ENCODE measurements at regions not wholly inside any gene's neighbourhood (a gene's known extent, or its start where the extent isn't known, plus 50 kb on each side); places are given as distances from the start of the nearest gene placed in this dataset.
"Not testable (repeated sequence)": the region's sequence is repeated elsewhere in the genome, so short reads cannot be mapped to it uniquely, and the experiment has no call there.

- no peak for DNase-seq
Observed at GRCh38 chr14:83533734-83534133, 1996.2 kb upstream of the FLRT2 start.

DNA sequence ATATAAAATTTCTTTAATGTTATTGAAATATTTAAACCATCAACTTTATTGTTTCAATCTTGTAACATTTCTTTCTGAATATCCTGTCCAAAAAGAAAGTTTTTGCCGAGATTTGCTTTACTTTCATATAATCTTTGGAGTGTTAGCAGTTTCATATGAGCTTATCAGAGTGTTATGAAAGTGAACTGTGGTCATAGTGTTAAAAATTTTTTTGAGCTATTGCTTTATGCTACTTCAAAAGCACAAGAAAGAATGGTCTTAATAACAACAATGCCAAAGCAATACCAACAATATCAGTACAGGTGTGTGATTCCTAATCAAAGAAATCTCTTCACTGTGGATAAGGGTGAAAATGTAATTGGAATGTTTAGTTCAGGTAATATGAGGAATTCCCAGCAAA, 1994.9 kb upstream of the FLRT2 start:
- no peak for DNase-seq

- no peak for DNase-seq
Observed at GRCh38 chr14:83535444-83535843, 1994.5 kb upstream of the FLRT2 start.

DNA sequence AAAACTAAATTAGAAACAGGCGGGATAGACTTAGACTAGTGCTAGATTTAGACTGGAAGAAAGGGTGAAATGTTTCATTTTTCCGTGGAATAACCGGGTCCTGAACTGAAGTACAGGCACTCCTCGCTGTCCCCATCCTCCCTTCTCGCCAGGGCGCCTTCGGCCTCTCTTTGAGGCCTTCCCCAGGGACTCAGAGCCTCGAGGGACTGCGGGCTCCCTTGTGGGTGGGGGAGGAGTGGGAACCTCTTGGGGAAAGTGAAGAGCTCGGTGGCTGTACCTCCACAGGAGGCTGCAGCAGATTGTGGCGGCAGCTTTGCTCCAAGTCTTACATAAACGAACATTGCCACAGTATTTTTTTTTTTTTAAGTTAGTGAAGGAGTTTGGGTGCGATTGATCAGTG, 1988.8 kb upstream of the FLRT2 start:
- no peak for DNase-seq

DNA sequence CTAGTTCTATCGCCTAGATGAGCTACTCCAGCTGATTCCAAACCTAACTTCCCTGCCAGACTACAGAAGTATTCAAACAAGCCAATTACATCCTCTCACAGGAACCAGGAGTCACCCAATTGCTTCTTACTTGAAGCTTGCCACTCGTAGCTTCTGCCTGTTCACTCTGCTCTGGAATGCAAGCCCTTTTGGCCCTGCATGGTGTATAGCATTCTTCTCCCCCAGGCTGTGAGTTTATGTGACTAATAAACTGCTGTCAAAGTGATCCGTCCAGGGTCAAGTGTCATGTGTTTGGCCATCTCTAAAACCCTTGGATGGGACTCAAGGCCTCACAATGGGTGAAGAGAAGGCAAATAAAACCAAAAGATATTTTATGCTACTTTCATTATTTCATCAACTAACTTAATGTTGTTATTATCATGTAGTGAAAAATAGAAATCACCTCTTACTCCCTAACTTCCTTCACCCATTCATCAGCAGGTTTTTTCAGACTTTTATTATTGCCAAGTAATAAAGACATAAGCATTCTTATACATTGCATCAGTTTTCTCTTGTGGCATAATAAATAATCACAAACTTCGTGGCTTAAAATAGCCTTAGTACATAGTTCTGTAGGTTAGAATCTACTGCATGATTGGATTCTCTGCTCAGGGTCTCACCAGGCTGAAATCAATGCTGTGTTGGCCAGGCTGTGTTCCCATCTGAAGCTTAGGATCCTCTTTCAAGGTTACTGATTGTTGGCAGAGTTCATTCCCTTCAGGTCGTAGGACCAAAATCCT, 1981.7 kb upstream of the FLRT2 start:
- no peak for DNase-seq

DNA sequence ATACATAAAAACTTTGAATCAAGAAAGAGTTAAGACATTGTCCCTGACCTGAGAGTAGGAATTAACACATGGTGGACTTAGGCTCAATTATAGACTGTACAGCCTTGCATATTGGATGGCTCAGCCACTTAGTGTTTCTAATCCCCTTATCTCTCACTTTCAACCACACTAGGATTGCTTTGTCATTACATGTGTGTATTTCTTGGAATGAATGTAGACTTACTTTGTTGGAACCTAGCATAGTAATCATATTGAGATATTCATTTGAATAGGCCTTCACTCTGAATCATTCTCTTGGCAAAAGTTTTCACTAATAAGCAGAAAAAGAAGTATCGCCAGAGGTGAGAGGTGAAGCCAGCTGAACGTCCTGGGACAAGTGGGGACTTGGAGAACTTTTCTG, 1973.9 kb upstream of the FLRT2 start:
- DNase-seq, result no peak

GRCh38 chr14:83556746-83557453, 1973.0 kb upstream of the FLRT2 start:
- no peak for DNase-seq

DNA sequence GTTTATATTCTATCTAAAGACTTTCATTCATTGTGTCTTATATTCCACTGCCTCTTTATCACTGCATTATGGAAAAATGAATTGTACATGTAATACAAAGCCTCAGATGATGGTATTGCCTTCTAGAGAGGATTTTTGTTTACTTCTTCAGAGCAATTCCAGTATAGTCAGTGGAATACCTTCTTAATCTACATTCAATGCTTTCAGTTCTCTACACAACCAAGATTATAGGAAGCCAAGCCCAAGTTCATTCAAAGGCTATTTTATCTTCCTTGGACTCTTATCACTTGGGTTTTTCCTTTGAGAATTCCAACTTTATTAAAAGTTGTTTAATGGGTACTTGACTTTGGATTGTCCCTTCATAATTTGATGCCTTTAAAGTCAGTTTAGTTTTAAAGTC, 1971.0 kb upstream of the FLRT2 start:
- no peak for DNase-seq

GRCh38 chr14:83559721-83560120, 1970.2 kb upstream of the FLRT2 start:
- no peak for DNase-seq

DNA sequence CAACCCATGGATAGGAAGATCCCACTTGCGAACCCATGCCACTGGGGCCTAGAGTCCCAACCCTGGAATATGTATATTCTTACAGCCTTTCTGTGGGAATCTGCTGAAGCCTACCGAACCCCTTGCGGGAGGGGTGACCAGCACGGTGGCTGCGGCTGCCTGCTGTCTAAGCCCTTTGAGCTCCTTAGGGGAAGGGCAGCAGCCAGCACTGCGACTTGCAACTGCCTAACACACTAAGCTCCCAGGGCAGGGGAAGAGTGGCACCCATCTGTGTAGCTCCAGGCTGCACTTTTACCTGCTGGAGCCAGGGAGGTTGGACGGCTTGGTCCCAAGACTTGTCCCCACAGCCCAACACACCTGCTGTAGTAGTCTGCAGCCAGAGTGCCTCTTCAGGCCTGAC, 1968.7 kb upstream of the FLRT2 start:
- no peak for DNase-seq

- DNase-seq, result no peak
Observed at GRCh38 chr14:83566567-83566966, 1963.4 kb upstream of the FLRT2 start.

DNA sequence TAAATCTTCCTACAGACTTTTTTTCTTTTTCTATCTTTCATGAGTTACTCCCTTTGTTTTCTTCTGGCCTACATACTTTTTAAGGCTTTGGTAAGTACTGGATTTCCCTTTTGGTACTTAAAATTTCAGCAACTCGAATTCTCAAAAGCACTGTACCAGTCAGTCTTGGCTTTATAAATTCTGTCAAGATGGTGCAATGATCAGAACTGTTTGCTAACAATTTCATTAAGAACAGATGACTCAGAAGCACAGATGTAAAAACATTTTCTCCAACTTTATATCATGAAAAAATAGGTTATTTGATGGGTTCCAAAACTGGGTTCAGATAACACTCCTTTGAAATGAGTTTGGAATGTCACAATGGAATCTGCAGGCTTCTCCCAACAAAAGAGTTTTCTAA, 1961.8 kb upstream of the FLRT2 start:
- no peak for DNase-seq

- DNase-seq, result no peak
Observed at GRCh38 chr14:83575301-83575700, 1954.6 kb upstream of the FLRT2 start.

- no peak for DNase-seq
Observed at GRCh38 chr14:83583201-83583600, 1946.7 kb upstream of the FLRT2 start.

DNA sequence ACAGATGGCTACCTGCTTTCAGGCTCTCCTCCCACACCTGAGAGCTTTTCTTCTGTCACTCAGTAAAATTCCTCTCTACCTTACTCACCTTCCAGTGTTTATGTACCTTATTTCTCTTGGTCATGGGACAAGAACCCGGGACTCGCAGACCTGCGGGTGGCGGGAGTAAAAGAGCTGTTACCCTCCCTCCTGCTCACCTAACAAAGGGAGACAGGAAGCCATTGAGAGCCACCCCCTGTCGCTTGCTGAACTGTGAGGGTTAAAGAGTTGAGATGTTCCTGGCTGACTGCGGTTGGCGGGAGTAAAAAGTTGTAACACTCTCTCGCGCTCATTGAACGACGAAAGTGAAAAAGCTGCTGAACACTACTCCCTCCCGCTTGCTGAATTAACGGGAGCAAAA, 1935.1 kb upstream of the FLRT2 start:
- no peak for DNase-seq

- no peak for DNase-seq
Observed at GRCh38 chr14:83607682-83608081, 1922.3 kb upstream of the FLRT2 start.

DNA sequence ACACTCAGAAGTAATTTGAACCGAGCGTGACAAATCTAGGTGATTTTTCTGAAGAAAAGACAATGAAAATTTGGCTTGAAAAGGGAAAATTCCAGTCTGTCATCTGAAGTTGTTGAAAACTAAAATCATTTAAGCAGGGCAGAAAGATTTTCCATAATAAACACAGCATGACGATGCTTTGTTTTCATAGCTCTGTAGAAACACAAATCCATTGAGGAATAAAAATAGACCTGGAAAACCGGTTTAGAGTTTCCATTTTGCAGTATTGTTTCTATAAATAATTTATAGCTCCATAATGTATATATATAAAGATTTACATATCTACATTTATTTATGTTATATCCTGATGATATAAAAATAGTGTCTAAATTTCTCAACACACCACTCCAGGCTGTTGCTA, 1918.5 kb upstream of the FLRT2 start:
- DNase-seq, result peak; percentile 11 to 26

DNA sequence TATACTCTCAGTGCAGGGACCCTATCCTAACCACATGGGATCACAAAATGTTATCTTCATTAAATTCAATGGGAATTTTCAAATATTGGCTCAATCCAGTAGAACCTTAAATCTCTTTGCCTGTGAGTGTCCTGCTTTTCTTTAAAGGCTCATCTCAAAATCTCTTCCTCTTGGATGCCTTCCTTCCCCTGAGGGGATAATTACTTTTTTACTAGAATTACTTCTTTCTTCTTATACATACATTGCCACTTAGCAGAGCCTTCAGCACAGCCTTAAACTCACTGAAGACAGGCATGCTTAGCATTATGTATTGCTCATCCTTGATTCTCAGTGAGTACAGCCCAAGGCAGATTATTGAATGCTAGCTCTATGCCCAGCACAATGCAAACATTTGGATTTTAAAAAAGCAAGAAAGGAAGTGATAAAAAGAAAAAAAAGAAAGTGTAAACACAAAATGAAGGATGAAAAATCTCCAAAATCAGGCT, 1918.0 kb upstream of the FLRT2 start:
- DNase-seq, result no peak

DNA sequence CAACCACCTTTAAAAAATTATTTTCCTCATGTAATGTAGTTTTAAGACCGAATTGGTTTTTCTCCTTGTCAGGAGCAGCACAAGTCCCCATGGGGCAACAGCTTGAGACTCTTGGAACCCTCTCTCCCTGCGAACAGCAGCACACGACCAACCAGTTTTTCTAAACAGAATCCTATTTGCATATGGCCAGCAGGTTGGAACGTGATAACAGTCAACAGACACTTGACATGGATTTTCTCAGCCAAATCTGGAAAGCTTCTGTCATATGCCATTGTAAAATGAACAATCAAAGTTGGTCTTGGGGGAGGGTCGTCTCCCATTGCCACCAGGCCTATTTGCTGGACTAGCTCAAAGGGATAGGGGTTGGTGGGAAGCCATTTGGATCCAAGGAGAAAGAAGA, 1915.0 kb upstream of the FLRT2 start:
- DNase-seq, result peak; percentile 69 to 81

DNA sequence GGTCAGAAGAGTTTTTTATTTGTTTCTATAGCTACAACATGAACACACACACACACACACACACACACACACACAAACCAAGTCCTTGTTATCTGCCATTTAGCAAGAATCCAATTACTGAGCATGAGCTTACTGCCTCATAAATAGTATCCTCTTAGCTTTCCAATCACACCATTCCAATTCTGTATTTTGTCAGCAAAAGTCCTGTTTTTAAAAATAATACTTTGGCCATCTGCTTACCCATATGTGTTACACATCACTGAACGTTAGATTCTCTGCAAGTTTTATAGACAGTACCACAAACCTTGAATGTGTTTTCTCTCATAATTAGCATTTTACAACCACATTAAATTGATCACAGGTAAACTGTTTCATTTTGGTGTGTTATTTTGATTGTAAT, 1905.4 kb upstream of the FLRT2 start:
- no peak for DNase-seq

GRCh38 chr14:83632375-83632774, 1897.6 kb upstream of the FLRT2 start:
- no peak for DNase-seq

- no peak for DNase-seq
Observed at GRCh38 chr14:83638748-83639504, 1891.0 kb upstream of the FLRT2 start.

DNA sequence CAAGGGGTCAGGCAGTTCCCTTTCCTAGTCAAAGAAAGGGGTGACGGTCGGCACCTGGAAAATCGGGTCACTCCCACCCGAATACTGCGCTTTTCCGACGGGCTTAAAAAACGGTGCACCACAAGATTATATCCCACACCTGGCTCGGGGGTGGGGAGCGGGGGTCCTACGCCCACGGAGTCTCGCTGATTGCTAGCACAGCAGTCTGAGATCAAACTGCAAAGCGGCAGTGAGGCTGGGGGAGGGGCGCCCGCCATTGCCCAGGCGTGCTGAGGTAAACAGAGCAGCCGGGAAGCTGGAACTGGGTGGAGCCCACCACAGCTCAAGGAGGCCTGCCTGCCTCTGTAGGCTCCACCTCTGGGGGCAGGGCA, 1890.5 kb upstream of the FLRT2 start:
- DNase-seq, result not testable (repeated sequence)

DNA sequence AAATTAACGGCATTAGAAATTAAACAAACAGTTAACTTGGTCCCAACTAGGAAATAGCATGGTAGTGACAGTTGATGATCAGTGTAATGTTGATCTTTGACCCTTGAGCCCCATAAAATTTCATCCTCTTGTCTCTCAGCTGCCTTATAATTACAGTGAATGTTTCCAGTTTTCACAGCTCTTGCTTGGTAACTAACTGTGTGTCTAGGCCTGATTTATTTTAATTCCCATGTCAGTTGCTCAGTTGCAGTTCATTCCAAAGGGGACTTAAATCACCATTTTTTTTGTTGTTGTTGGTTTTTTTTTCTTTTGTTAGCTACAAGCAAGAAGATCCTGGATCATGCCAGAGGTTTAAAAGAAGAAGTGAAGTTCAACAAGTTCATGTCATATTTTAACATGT, 1883.7 kb upstream of the FLRT2 start:
- no peak for DNase-seq

All from NCI-H526 (cell line).